GM19463 (cell line): ENCODE measurements at regions not wholly inside any gene's neighbourhood (a gene's known extent, or its start where the extent isn't known, plus 50 kb on each side); places are given as distances from the start of the nearest gene placed in this dataset.

ENCODE experiments used
- ATAC-seq: cut with Tn5 transposase; IDR thresholded peaks from one replicate; pipeline ENCODE4 v1.9.1; 2021; ENCODE audit warnings: mild to moderate bottlenecking, moderate library complexity; ENCODE audit not compliant: unreplicated experiment

GRCh38 chr10:3692387-3692999 lies 92.5 kb downstream of the KLF6 start:
- ATAC-seq, result no peak

GRCh38 chr10:3691482-3691881 lies 93.5 kb downstream of the KLF6 start:
- no peak for ATAC-seq

- no peak for ATAC-seq
These were observed 95.0 kb downstream of the KLF6 start for GRCh38 chr10:3689871-3690510.

GRCh38 chr10:3687510-3688081 lies 97.4 kb downstream of the KLF6 start:
- ATAC-seq, result no peak

GRCh38 chr10:3685384-3685783 lies 99.6 kb downstream of the KLF6 start:
- ATAC-seq, result no peak

GRCh38 chr10:3684891-3685290 lies 100.1 kb downstream of the KLF6 start:
- no peak for ATAC-seq

- no peak for ATAC-seq
These were observed 101.4 kb downstream of the KLF6 start for GRCh38 chr10:3683560-3683959.

- no peak for ATAC-seq
These were observed 102.3 kb downstream of the KLF6 start for GRCh38 chr10:3682745-3683144.

GRCh38 chr10:3681642-3682554 lies 103.1 kb downstream of the KLF6 start:
- ATAC-seq, result no peak

- no peak for ATAC-seq
These were observed 104.9 kb downstream of the KLF6 start for GRCh38 chr10:3679950-3680629.

GRCh38 chr10:3678629-3679227 lies 106.3 kb downstream of the KLF6 start:
- no peak for ATAC-seq

GRCh38 chr10:3676564-3676963 lies 108.4 kb downstream of the KLF6 start:
- no peak for ATAC-seq

- no peak for ATAC-seq
These were observed 112.8 kb downstream of the KLF6 start for GRCh38 chr10:3672220-3672619.

GRCh38 chr10:3671386-3671955 lies 113.5 kb downstream of the KLF6 start:
- no peak for ATAC-seq

- no peak for ATAC-seq
These were observed 116.1 kb downstream of the KLF6 start for GRCh38 chr10:3668966-3669330.

GRCh38 chr10:3668276-3668965 lies 116.6 kb downstream of the KLF6 start:
- ATAC-seq, result no peak

- no peak for ATAC-seq
These were observed 118.3 kb downstream of the KLF6 start for GRCh38 chr10:3666525-3667302.

GRCh38 chr10:3665316-3665908 lies 119.6 kb downstream of the KLF6 start:
- ATAC-seq, result no peak

GRCh38 chr10:3662775-3663174 lies 122.2 kb downstream of the KLF6 start:
- no peak for ATAC-seq
